MM.1S (cell line): ENCODE measurements at regions not wholly inside any gene's neighbourhood (a gene's known extent, or its start where the extent isn't known, plus 50 kb on each side); places are given as distances from the start of the nearest gene placed in this dataset.

Source experiments
- CTCF ChIP-seq: fragments of 300-600 bp; sonication (generic); IDR thresholded peaks from 2 replicates; pipeline ENCODE4 v1.5.1; 2016; ENCODE audit warnings: antibody characterized with exemption, low read length, mixed read lengths
- EZH2 ChIP-seq: fragments of 300-600 bp; sonication (generic); optimal IDR thresholded peaks from 2 replicates; pipeline ENCODE3; 2017; ENCODE audit warnings: low read depth, mild to moderate bottlenecking, antibody characterized with exemption, low read length, mixed read lengths
- EZH2phosphoT487 ChIP-seq: fragments of 300-600 bp; sonication (generic); IDR thresholded peaks from 2 replicates; pipeline ENCODE4 v1.6.1; 2018; ENCODE audit warnings: antibody characterized with exemption, low read length

GRCh38 chr10:69734416-69734796 is 67.3 kb upstream of the COL13A1 start:
- TF ChIP-seq CTCF, result no peak
- TF ChIP-seq EZH2, result no peak
- TF ChIP-seq EZH2phosphoT487, result no peak
